HCT116 (cell line): ENCODE measurements at regions not wholly inside any gene's neighbourhood (a gene's known extent, or its start where the extent isn't known, plus 50 kb on each side); places are given as distances from the start of the nearest gene placed in this dataset.

ENCODE experiments used
- ATF3 ChIP-seq: IDR thresholded peaks from 2 replicates; pipeline ENCODE4 v1.6.1; 2012
- CBX3 ChIP-seq: IDR thresholded peaks from 2 replicates; pipeline ENCODE4 v1.6.1; 2012; ENCODE audit warnings: low read depth
- EZH2 ChIP-seq: fragments of 200-600 bp; sonication (generic); IDR thresholded peaks from 2 replicates; pipeline ENCODE4 v1.6.1; 2017; ENCODE audit warnings: antibody characterized with exemption, mixed run types
- EZH2phosphoT487 ChIP-seq: fragments of 200-600 bp; IDR thresholded peaks from 2 replicates; pipeline ENCODE4 v1.6.1; 2018; ENCODE audit warnings: antibody characterized with exemption, borderline replicate concordance
- JUND ChIP-seq: IDR thresholded peaks from 2 replicates; pipeline ENCODE4 v1.6.1; 2012
- MAX ChIP-seq: IDR thresholded peaks from 2 replicates; pipeline ENCODE4 v1.6.1; 2012
- POLR2A ChIP-seq: IDR thresholded peaks from 2 replicates; pipeline ENCODE4 v1.7.0; 2011; ENCODE audit warnings: borderline replicate concordance; ENCODE audit not compliant: insufficient read depth, insufficient read length; ENCODE audit errors: extremely low read depth
- POLR2AphosphoS5 ChIP-seq: IDR thresholded peaks from 2 replicates; pipeline ENCODE4 v1.6.1; 2011; ENCODE audit warnings: mild to moderate bottlenecking, low read depth, low read length, moderate library complexity
- RAD21 ChIP-seq: IDR thresholded peaks from 2 replicates; pipeline ENCODE4 v1.6.1; 2012; ENCODE audit warnings: low read depth, mild to moderate bottlenecking
- REST ChIP-seq: IDR thresholded peaks from 2 replicates; pipeline ENCODE4 v1.6.1; 2012; ENCODE audit warnings: low read depth
- SIN3A ChIP-seq: IDR thresholded peaks from 2 replicates; pipeline ENCODE4 v1.6.1; 2012; ENCODE audit warnings: low read depth
- SP1 ChIP-seq: IDR thresholded peaks from 2 replicates; pipeline ENCODE4 v1.6.1; 2012; ENCODE audit warnings: low read depth
- YY1 ChIP-seq: IDR thresholded peaks from 2 replicates; pipeline ENCODE4 v1.6.1; 2011; ENCODE audit warnings: low read length, low read depth, moderate library complexity, mild to moderate bottlenecking; ENCODE audit not compliant: insufficient replicate concordance; ENCODE audit errors: extremely low read depth
- TF ChIP-seq, protein P1 (sequence below), 3 experiments: fragments of 200-600 bp in 1 of 3; sonication (generic) in 1 of 3; IDR thresholded peaks in 2 of 3; conservative IDR thresholded peaks in 1 of 3; 2 replicates each; pipeline ENCODE4 v1.5.1; 2012 to 2017; ENCODE audit warnings: low read depth in 2 of 3, low read length in 2 of 3, antibody characterized with exemption in 1 of 3, borderline replicate concordance in 1 of 3, control low read depth in 1 of 3, mild to moderate bottlenecking in 1 of 3, mixed read lengths in 1 of 3, mixed run types in 1 of 3, moderate library complexity in 1 of 3; ENCODE audit not compliant: insufficient read depth in 1 of 3

DNA sequence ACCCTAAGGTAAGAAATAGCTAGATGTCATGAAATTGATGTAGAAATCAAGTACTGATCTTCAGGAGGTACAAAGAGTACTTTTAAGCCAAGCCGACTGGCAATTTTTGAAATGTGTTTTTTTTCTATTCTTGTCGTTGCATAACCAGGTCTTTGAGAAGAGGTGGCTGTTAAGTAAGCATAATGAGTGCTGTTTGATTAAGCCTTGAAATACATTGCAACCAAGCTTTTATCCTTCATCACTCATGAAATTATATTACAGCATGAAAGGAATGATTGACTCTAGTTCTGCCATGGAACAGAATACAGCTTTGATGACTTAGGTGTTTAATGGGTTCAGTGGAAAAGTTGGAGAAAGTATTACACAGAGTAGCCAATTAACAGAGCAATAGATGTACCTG, 1720.2 kb upstream of the SEL1L start:
- TF ChIP-seq, protein P1, sequence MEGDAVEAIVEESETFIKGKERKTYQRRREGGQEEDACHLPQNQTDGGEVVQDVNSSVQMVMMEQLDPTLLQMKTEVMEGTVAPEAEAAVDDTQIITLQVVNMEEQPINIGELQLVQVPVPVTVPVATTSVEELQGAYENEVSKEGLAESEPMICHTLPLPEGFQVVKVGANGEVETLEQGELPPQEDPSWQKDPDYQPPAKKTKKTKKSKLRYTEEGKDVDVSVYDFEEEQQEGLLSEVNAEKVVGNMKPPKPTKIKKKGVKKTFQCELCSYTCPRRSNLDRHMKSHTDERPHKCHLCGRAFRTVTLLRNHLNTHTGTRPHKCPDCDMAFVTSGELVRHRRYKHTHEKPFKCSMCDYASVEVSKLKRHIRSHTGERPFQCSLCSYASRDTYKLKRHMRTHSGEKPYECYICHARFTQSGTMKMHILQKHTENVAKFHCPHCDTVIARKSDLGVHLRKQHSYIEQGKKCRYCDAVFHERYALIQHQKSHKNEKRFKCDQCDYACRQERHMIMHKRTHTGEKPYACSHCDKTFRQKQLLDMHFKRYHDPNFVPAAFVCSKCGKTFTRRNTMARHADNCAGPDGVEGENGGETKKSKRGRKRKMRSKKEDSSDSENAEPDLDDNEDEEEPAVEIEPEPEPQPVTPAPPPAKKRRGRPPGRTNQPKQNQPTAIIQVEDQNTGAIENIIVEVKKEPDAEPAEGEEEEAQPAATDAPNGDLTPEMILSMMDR (IDR thresholded peaks at IDR 0.05 in 2 of 3, conservative IDR thresholded peaks at IDR 0.05 in 1 of 3; ENCODE audit: borderline replicate concordance in 1 of 3, insufficient read depth in 1 of 3, low read depth in 2 of 3, low read length in 2 of 3), result no peak
- TF ChIP-seq POLR2A (no peak), EZH2 (no peak), EZH2phosphoT487 (no peak), RAD21 (no peak), MAX (no peak), POLR2AphosphoS5 (no peak), ATF3 (no peak), REST (no peak), YY1 (no peak), JUND (no peak), SP1 (no peak), CBX3 (no peak), SIN3A (no peak)
